Loucy (cell line): ENCODE measurements at regions not wholly inside any gene's neighbourhood (a gene's known extent, or its start where the extent isn't known, plus 50 kb on each side); places are given as distances from the start of the nearest gene placed in this dataset.

ENCODE experiments used
- EZH2phosphoT487 ChIP-seq: fragments of 200-600 bp; IDR thresholded peaks from 2 replicates; pipeline ENCODE4 v1.6.1; 2018; ENCODE audit warnings: antibody characterized with exemption, mild to moderate bottlenecking, moderate library complexity, borderline replicate concordance
- TF ChIP-seq, protein P1 (sequence below): fragments of 200-600 bp; sonication (generic); conservative IDR thresholded peaks from 2 replicates; pipeline ENCODE4 v1.5.1; 2014; ENCODE audit warnings: mild to moderate bottlenecking, antibody characterized with exemption, low read length

DNA sequence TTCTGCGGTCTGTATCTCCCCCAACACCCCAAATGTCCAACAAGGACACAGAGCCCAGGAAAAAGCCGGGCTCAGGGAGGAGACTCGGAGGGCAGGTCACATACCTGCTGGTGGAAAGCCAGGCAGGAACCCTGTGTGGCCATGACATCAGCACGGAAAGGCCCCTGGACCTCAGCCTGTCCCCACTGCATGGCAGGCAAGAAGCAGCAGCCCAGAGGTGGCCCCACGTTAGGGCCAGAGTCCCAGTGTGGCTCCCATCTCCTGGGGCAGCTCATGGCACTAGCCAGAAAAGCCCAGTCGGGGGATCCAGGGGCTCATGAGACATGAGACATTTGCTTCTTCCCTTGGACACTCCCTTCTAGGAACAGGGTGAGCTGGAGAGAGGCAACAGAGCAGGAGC is 258.7 kb downstream of the DLL1 start:
- TF ChIP-seq, protein P1, sequence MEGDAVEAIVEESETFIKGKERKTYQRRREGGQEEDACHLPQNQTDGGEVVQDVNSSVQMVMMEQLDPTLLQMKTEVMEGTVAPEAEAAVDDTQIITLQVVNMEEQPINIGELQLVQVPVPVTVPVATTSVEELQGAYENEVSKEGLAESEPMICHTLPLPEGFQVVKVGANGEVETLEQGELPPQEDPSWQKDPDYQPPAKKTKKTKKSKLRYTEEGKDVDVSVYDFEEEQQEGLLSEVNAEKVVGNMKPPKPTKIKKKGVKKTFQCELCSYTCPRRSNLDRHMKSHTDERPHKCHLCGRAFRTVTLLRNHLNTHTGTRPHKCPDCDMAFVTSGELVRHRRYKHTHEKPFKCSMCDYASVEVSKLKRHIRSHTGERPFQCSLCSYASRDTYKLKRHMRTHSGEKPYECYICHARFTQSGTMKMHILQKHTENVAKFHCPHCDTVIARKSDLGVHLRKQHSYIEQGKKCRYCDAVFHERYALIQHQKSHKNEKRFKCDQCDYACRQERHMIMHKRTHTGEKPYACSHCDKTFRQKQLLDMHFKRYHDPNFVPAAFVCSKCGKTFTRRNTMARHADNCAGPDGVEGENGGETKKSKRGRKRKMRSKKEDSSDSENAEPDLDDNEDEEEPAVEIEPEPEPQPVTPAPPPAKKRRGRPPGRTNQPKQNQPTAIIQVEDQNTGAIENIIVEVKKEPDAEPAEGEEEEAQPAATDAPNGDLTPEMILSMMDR = no peak
- TF ChIP-seq EZH2phosphoT487 = no peak
